ENCODE measurements at regions not wholly inside any gene's neighbourhood (a gene's known extent, or its start where the extent isn't known, plus 50 kb on each side); places are given as distances from the start of the nearest gene placed in this dataset.

- TF ChIP-seq CTCF (IDR thresholded peaks at IDR 0.05): no peak
Measured at GRCh38 chr5:167052791-167053190, 1238.7 kb upstream of the WWC1 start.

GRCh38 chr5:167057665-167058064, 1233.8 kb upstream of the WWC1 start:
- Histone ChIP-seq H3K27me3 (no peaks in the 10 kb centered on the region), H3K36me3 (no peaks in the 10 kb centered on the region), H3K9me3 (no peaks in the 10 kb centered on the region), H3K27ac (no peak overlapping the region), H3K4me3 (no peak overlapping the region), H3K4me1 (no peaks in the 10 kb centered on the region)
- DNase-seq (ENCODE audit: low spot score): no peak
- TF ChIP-seq CTCF (IDR thresholded peaks at IDR 0.05): no peak

More at GRCh38 chr5:167052791-167053190, 1238.7 kb upstream of the WWC1 start:
- Histone ChIP-seq H3K36me3 (no peaks in the 10 kb centered on the region), H3K27ac (no peak overlapping the region), H3K9me3 (no peaks in the 10 kb centered on the region), H3K4me1 (no peaks in the 10 kb centered on the region), H3K4me3 (no peak overlapping the region), H3K27me3 (no peaks in the 10 kb centered on the region)
- DNase-seq (ENCODE audit: low spot score): no peak

- H3K36me3 ChIP-seq: no peaks in the 10 kb centered on the region
- no peak for TF ChIP-seq CTCF (IDR thresholded peaks at IDR 0.05)
- no peaks in the 10 kb centered on the region for H3K9me3 ChIP-seq
- H3K27me3 ChIP-seq: no peaks in the 10 kb centered on the region
- no peak overlapping the region for H3K27ac ChIP-seq
- DNase-seq (ENCODE audit: low spot score): no peak
- H3K4me1 ChIP-seq: no peaks in the 10 kb centered on the region
- no peak overlapping the region for H3K4me3 ChIP-seq
Measured at GRCh38 chr5:167061695-167062094, 1229.8 kb upstream of the WWC1 start.

- H3K4me3 ChIP-seq: no peak overlapping the region
- no peaks in the 10 kb centered on the region for H3K9me3 ChIP-seq
- no peaks in the 10 kb centered on the region for H3K36me3 ChIP-seq
- H3K27ac ChIP-seq: no peak overlapping the region
- no peak for TF ChIP-seq CTCF (IDR thresholded peaks at IDR 0.05)
- no peaks in the 10 kb centered on the region for H3K4me1 ChIP-seq
- DNase-seq (ENCODE audit: low spot score): no peak
- H3K27me3 ChIP-seq: no peaks in the 10 kb centered on the region
Measured at GRCh38 chr5:167063116-167063515, 1228.3 kb upstream of the WWC1 start.

- H3K4me3 ChIP-seq: no peak overlapping the region
- no peak for DNase-seq (ENCODE audit: low spot score)
- H3K27me3 ChIP-seq: no peaks in the 10 kb centered on the region
- H3K27ac ChIP-seq: no peak overlapping the region
- no peaks in the 10 kb centered on the region for H3K9me3 ChIP-seq
- TF ChIP-seq CTCF (IDR thresholded peaks at IDR 0.05): no peak
- H3K36me3 ChIP-seq: no peaks in the 10 kb centered on the region
- no peaks in the 10 kb centered on the region for H3K4me1 ChIP-seq
Measured at GRCh38 chr5:167063788-167064187, 1227.7 kb upstream of the WWC1 start.

- Histone ChIP-seq H3K36me3 (no peaks in the 10 kb centered on the region), H3K4me1 (no peaks in the 10 kb centered on the region), H3K27me3 (no peaks in the 10 kb centered on the region), H3K27ac (no peak overlapping the region), H3K4me3 (no peak overlapping the region), H3K9me3 (no peaks in the 10 kb centered on the region)
- no peak for DNase-seq (ENCODE audit: low spot score)
- TF ChIP-seq CTCF (IDR thresholded peaks at IDR 0.05): no peak
Measured at GRCh38 chr5:167064198-167064776, 1227.2 kb upstream of the WWC1 start.
